Thyroid gland (tissue), 4 donors: ENCODE measurements at regions not wholly inside any gene's neighbourhood (a gene's known extent, or its start where the extent isn't known, plus 50 kb on each side); places are given as distances from the start of the nearest gene placed in this dataset.

ENCODE experiments used
- POLR2A ChIP-seq, 2 donors: fragments of 450-650 bp; IDR thresholded peaks; one replicate each; pipeline ENCODE4 v1.6.1; 2017; ENCODE audit warnings: antibody characterized with exemption in 2 of 2, mild to moderate bottlenecking in 2 of 2, moderate library complexity in 1 of 2
- TF ChIP-seq, protein P1 (sequence below), 6 experiments: fragments of 200-600 bp in 3 of 6; fragments of 450-650 bp in 3 of 6; sonication (generic) in 3 of 6; IDR thresholded peaks; one replicate each; pipeline ENCODE4 v1.5.1; 2016 to 2019; ENCODE audit warnings: antibody characterized with exemption in 6 of 6, mild to moderate bottlenecking in 2 of 6, inconsistent platforms in 1 of 6, moderate library complexity in 1 of 6

DNA sequence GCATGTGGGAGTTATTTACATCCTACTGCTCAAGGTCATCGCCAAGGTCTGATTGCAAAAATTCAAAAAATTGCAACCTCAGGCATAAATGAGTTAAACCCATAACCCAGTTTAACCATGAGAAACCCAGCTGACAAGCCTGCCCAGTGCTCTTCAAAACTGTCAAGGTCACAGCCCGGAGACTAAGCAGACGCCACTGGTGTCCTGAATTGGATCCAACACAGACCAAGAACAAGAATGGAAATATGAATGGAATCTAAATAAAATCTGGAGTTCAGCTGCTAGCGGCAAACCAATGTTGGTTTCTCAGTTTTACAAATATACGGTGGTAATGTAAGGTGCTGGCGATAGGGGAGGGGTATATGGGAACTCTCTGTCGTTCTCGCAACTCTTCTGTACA, 201.5 kb upstream of the MVB12B start:
- TF ChIP-seq, protein P1, sequence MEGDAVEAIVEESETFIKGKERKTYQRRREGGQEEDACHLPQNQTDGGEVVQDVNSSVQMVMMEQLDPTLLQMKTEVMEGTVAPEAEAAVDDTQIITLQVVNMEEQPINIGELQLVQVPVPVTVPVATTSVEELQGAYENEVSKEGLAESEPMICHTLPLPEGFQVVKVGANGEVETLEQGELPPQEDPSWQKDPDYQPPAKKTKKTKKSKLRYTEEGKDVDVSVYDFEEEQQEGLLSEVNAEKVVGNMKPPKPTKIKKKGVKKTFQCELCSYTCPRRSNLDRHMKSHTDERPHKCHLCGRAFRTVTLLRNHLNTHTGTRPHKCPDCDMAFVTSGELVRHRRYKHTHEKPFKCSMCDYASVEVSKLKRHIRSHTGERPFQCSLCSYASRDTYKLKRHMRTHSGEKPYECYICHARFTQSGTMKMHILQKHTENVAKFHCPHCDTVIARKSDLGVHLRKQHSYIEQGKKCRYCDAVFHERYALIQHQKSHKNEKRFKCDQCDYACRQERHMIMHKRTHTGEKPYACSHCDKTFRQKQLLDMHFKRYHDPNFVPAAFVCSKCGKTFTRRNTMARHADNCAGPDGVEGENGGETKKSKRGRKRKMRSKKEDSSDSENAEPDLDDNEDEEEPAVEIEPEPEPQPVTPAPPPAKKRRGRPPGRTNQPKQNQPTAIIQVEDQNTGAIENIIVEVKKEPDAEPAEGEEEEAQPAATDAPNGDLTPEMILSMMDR (IDR thresholded peaks at IDR 0.05): no peak
- TF ChIP-seq POLR2A (IDR thresholded peaks at IDR 0.05): no peak
